ENCODE measurements at regions not wholly inside any gene's neighbourhood (a gene's known extent, or its start where the extent isn't known, plus 50 kb on each side); places are given as distances from the start of the nearest gene placed in this dataset.

- no peak overlapping the region for H3K4me3 ChIP-seq
- H3K27me3 ChIP-seq = no peaks in the 10 kb centered on the region
- no peaks in the 10 kb centered on the region for H3K9me3 ChIP-seq
- TF ChIP-seq POLR2AphosphoS5 (IDR thresholded peaks at IDR 0.05) = no peak
- TF ChIP-seq CTCF (IDR thresholded peaks at IDR 0.05) = no peak
- TF ChIP-seq EP300 (IDR thresholded peaks at IDR 0.05) = no peak
- TF ChIP-seq POLR2A (IDR thresholded peaks at IDR 0.05) = no peak
- ATAC-seq = no peak
- no peak overlapping the region for H3K27ac ChIP-seq
- 43 to 60% methylated on average over 1 of the region's 1 CpG for WGBS, 2 donors (ENCODE audit: low coverage in 1 of 2)
- H3K36me3 ChIP-seq = no peaks in the 10 kb centered on the region
- no peaks in the 10 kb centered on the region for H3K4me1 ChIP-seq
These were observed 93.1 kb upstream of the ANKRD1 start for GRCh38 chr10:91013985-91014384.

- TF ChIP-seq POLR2AphosphoS5 (IDR thresholded peaks at IDR 0.05) = no peak
- TF ChIP-seq CTCF (IDR thresholded peaks at IDR 0.05) = no peak
- no peak for TF ChIP-seq EP300 (IDR thresholded peaks at IDR 0.05)
- TF ChIP-seq POLR2A (IDR thresholded peaks at IDR 0.05) = no peak
- ATAC-seq = no peak
- H3K4me3 ChIP-seq = no peak overlapping the region
- peaks cover 0 to 2% (median 0%) of the 10 kb centered on the region in 3 donors for H3K4me1 ChIP-seq
- no peaks in the 10 kb centered on the region for H3K9me3 ChIP-seq
- H3K27me3 ChIP-seq = no peaks in the 10 kb centered on the region
- no peak overlapping the region for H3K27ac ChIP-seq
- 57 to 75% methylated on average over 1 to 3 of the region's 3 CpGs for WGBS, 2 donors (ENCODE audit: low coverage in 1 of 2)
- H3K36me3 ChIP-seq = no peaks in the 10 kb centered on the region
These were observed 96.3 kb upstream of the ANKRD1 start for GRCh38 chr10:91017198-91017597.

GRCh38 chr10:91021901-91022300 is 101.0 kb upstream of the ANKRD1 start:
- ATAC-seq = no peak
- Histone ChIP-seq H3K4me3 (no peak overlapping the region), H3K27ac (no peak overlapping the region), H3K9me3 (no peaks in the 10 kb centered on the region), H3K4me1 (peaks cover 0 to 25% (median 3%) of the 10 kb centered on the region in 3 donors), H3K36me3 (no peaks in the 10 kb centered on the region), H3K27me3 (no peaks in the 10 kb centered on the region)
- TF ChIP-seq POLR2A (IDR thresholded peaks at IDR 0.05) = no peak
- no peak for TF ChIP-seq POLR2AphosphoS5 (IDR thresholded peaks at IDR 0.05)
- TF ChIP-seq CTCF (IDR thresholded peaks at IDR 0.05) = no peak
- no peak for TF ChIP-seq EP300 (IDR thresholded peaks at IDR 0.05)
- 83 to 86% methylated on average over 1 to 3 of the region's 3 CpGs for WGBS, 2 donors (ENCODE audit: low coverage in 1 of 2)

- Histone ChIP-seq H3K36me3 (no peaks in the 10 kb centered on the region), H3K9me3 (no peaks in the 10 kb centered on the region), H3K27me3 (no peaks in the 10 kb centered on the region), H3K4me1 (peaks cover 0 to 25% (median 3%) of the 10 kb centered on the region in 3 donors), H3K4me3 (no peak overlapping the region), H3K27ac (peak overlapping the region in 1 of 4 donors; percentile 36)
- TF ChIP-seq EP300 (IDR thresholded peaks at IDR 0.05) = no peak
- TF ChIP-seq POLR2AphosphoS5 (IDR thresholded peaks at IDR 0.05) = no peak
- no peak for TF ChIP-seq CTCF (IDR thresholded peaks at IDR 0.05)
- TF ChIP-seq POLR2A (IDR thresholded peaks at IDR 0.05) = no peak
- 93 to 100% methylated on average over 1 to 2 of the region's 2 CpGs for whole genome bisulfite sequencing, 2 donors (ENCODE audit: low coverage in 1 of 2)
- no peak for ATAC-seq
These were observed 101.5 kb upstream of the ANKRD1 start for GRCh38 chr10:91022390-91022789.

- Histone ChIP-seq H3K36me3 (no peaks in the 10 kb centered on the region), H3K27me3 (no peaks in the 10 kb centered on the region), H3K4me3 (no peak overlapping the region), H3K9me3 (no peaks in the 10 kb centered on the region), H3K27ac (peak overlapping the region in 3 of 4 donors; percentile 32 to 55 (median 36)), H3K4me1 (peaks cover 0 to 25% (median 3%) of the 10 kb centered on the region in 3 donors)
- TF ChIP-seq POLR2A (IDR thresholded peaks at IDR 0.05) = no peak
- no peak for TF ChIP-seq CTCF (IDR thresholded peaks at IDR 0.05)
- TF ChIP-seq POLR2AphosphoS5 (IDR thresholded peaks at IDR 0.05) = no peak
- TF ChIP-seq EP300 (IDR thresholded peaks at IDR 0.05) = no peak
- WGBS, 2 donors (ENCODE audit: low coverage in 1 of 2) = 40 to 72% methylated on average over 3 to 6 of the region's 6 CpGs
- peak; percentile 28 for ATAC-seq
These were observed 102.2 kb upstream of the ANKRD1 start for GRCh38 chr10:91022924-91023699.
